Liver (tissue), 8 donors: ENCODE measurements at regions not wholly inside any gene's neighbourhood (a gene's known extent, or its start where the extent isn't known, plus 50 kb on each side); places are given as distances from the start of the nearest gene placed in this dataset.

Experiments used
- DNase-seq: peaks from one replicate; pipeline ENCODE4 v3.0.0-alpha.2; 2017; ENCODE audit warnings: low spot score
- H3K27ac ChIP-seq, 2 donors: one replicate each; pipeline ENCODE4 v1.7.0; 2013; ENCODE audit warnings: inconsistent platforms in 2 of 2, low read length in 2 of 2, control low read depth in 1 of 2, low read depth in 1 of 2, mild to moderate bottlenecking in 1 of 2
- H3K27me3 ChIP-seq, 4 donors: one replicate each; pipeline versions ENCODE4 v1.6.1 to v1.7.0; 2013; ENCODE audit warnings: low read length in 3 of 4, inconsistent platforms in 1 of 4, mild to moderate bottlenecking in 1 of 4, moderate library complexity in 1 of 4; ENCODE audit not compliant: control insufficient read depth in 4 of 4, insufficient read depth in 4 of 4
- H3K36me3 ChIP-seq, 4 donors: one replicate each; pipeline versions ENCODE4 v1.6.1 to v1.7.0; 2013; ENCODE audit warnings: low read length in 3 of 4, mild to moderate bottlenecking in 3 of 4, low read depth in 1 of 4, moderate library complexity in 1 of 4; ENCODE audit not compliant: control insufficient read depth in 4 of 4, insufficient read depth in 3 of 4
- H3K4me1 ChIP-seq, 4 donors: one replicate each; pipeline versions ENCODE4 v1.6.1 to v1.7.0; 2013; ENCODE audit warnings: low read length in 3 of 4, mild to moderate bottlenecking in 3 of 4, moderate library complexity in 1 of 4; ENCODE audit not compliant: control insufficient read depth in 4 of 4, insufficient read depth in 4 of 4
- H3K4me3 ChIP-seq, 3 donors: one replicate each; pipeline versions ENCODE4 v1.6.1 to v1.7.0; 2013; ENCODE audit warnings: low read length in 3 of 3, control low read depth in 1 of 3, low read depth in 1 of 3, mild to moderate bottlenecking in 1 of 3
- H3K9ac ChIP-seq, 2 donors: one replicate each; pipeline ENCODE4 v1.7.0; 2013; ENCODE audit warnings: low read length in 2 of 2, mild to moderate bottlenecking in 2 of 2, moderate library complexity in 2 of 2, control low read depth in 1 of 2, low read depth in 1 of 2
- H3K9me3 ChIP-seq, 4 donors: one replicate each; pipeline versions ENCODE4 v1.6.1 to v1.7.0; 2013; ENCODE audit warnings: low read length in 3 of 4; ENCODE audit not compliant: control insufficient read depth in 4 of 4
- ATF3 ChIP-seq: IDR thresholded peaks from 2 replicates; pipeline ENCODE4 v1.6.1; 2016; ENCODE audit warnings: antibody characterized with exemption
- CTCF ChIP-seq: fragments of 150-350 bp; IDR thresholded peaks from 2 replicates; pipeline ENCODE4 v1.5.1; 2017; ENCODE audit warnings: improper control_type of control experiment, low read depth, low read length; ENCODE audit not compliant: missing input control
- EGR1 ChIP-seq, 2 donors: IDR thresholded peaks; 2 replicates each; pipeline ENCODE4 v1.6.1; 2016 to 2018; ENCODE audit warnings: antibody characterized with exemption in 2 of 2, low read depth in 2 of 2
- FOXA1 ChIP-seq: IDR thresholded peaks from 2 replicates; pipeline ENCODE4 v1.6.1; 2016; ENCODE audit warnings: antibody characterized with exemption
- FOXA2 ChIP-seq: IDR thresholded peaks from 2 replicates; pipeline ENCODE4 v1.6.1; 2016; ENCODE audit warnings: antibody characterized with exemption
- HNF4A ChIP-seq, 2 donors: conservative IDR thresholded peaks; 2 replicates each; pipeline ENCODE4 v1.6.1; 2016; ENCODE audit warnings: antibody characterized with exemption in 2 of 2, mild to moderate bottlenecking in 2 of 2
- HNF4G ChIP-seq: IDR thresholded peaks from 2 replicates; pipeline ENCODE4 v1.6.1; 2016; ENCODE audit warnings: antibody characterized with exemption
- MAX ChIP-seq: IDR thresholded peaks from 2 replicates; pipeline ENCODE4 v1.6.1; 2016; ENCODE audit warnings: antibody characterized with exemption
- REST ChIP-seq: IDR thresholded peaks from 2 replicates; pipeline ENCODE4 v1.6.1; 2016; ENCODE audit warnings: antibody characterized with exemption, mild to moderate bottlenecking
- SP1 ChIP-seq: IDR thresholded peaks from 2 replicates; pipeline ENCODE4 v1.6.1; 2018; ENCODE audit warnings: antibody characterized with exemption, mild to moderate bottlenecking
- YY1 ChIP-seq: IDR thresholded peaks from 2 replicates; pipeline ENCODE4 v1.6.1; 2016; ENCODE audit warnings: antibody characterized with exemption, mild to moderate bottlenecking
- ZBTB33 ChIP-seq: IDR thresholded peaks from 2 replicates; pipeline ENCODE4 v1.6.1; 2016; ENCODE audit warnings: antibody characterized with exemption
- WGBS: extraction: QIAGEN DNeasy Blood & Tissue Kit; methylation state at CpG from one replicate; pipeline ENCODE4 v1.1.7; 2013; 5-methylcytosine and 5-hydroxymethylcytosine counted together
- donor health status: healthy.
- donor health status: healthy.
- donor health status: healthy.
- donor health status: healthy.
- donor health status: healthy.

GRCh38 chr9:18348083-18348475 lies 125.9 kb upstream of the ADAMTSL1 start:
- Histone ChIP-seq H3K9ac (no peak overlapping the region), H3K9me3 (no peaks in the 10 kb centered on the region), H3K4me1 (peaks cover 0 to 10% (median 6%) of the 10 kb centered on the region in 4 donors), H3K36me3 (no peaks in the 10 kb centered on the region), H3K27ac (no peak overlapping the region), H3K4me3 (no peak overlapping the region), H3K27me3 (no peaks in the 10 kb centered on the region)
- WGBS: 94% methylated on average over 2 of the region's 2 CpGs
- DNase-seq: no peak
- TF ChIP-seq EGR1 (IDR thresholded peaks at IDR 0.05; ENCODE audit: low read depth in 2 of 2) (no peak), FOXA2 (no peak), HNF4G (no peak), CTCF (no peak), FOXA1 (no peak), ZBTB33 (no peak), MAX (no peak), SP1 (no peak), YY1 (no peak), REST (no peak), HNF4A (conservative IDR thresholded peaks at IDR 0.05) (no peak)

- Histone ChIP-seq H3K9ac (no peak overlapping the region), H3K36me3 (no peaks in the 10 kb centered on the region), H3K27me3 (no peaks in the 10 kb centered on the region), H3K4me1 (peaks cover 0 to 5% (median 2%) of the 10 kb centered on the region in 4 donors), H3K27ac (no peak overlapping the region), H3K4me3 (no peak overlapping the region), H3K9me3 (no peaks in the 10 kb centered on the region)
- DNase-seq: no peak
- TF ChIP-seq YY1: no peak
- TF ChIP-seq ATF3: no peak
- no peak for TF ChIP-seq ZBTB33
- TF ChIP-seq FOXA1: no peak
- 68% methylated on average over 3 of the region's 3 CpGs for WGBS
Observed at GRCh38 chr9:18349530-18349929, 124.4 kb upstream of the ADAMTSL1 start.
